ENCODE measurements at regions not wholly inside any gene's neighbourhood (a gene's known extent, or its start where the extent isn't known, plus 50 kb on each side); places are given as distances from the start of the nearest gene placed in this dataset.

GRCh38 chr5:133732536-133732935 is 120.2 kb upstream of the FSTL4 start:
- TF ChIP-seq SP1 (IDR thresholded peaks at IDR 0.05): no peak
- no peak for TF ChIP-seq ELF4 (IDR thresholded peaks at IDR 0.05)
- TF ChIP-seq HDGF (IDR thresholded peaks at IDR 0.05; ENCODE audit: borderline replicate concordance): no peak
- no peak for TF ChIP-seq SUZ12 (IDR thresholded peaks at IDR 0.05)
- no peak for TF ChIP-seq PKNOX1 (IDR thresholded peaks at IDR 0.05)
- no peak for TF ChIP-seq FOXA1 (IDR thresholded peaks at IDR 0.05)
- no peak for TF ChIP-seq FOXK2 (IDR thresholded peaks at IDR 0.05)
- no peak for TF ChIP-seq FOXM1 (IDR thresholded peaks at IDR 0.05; ENCODE audit: borderline replicate concordance)

All from HEK293T (cell line).